IPS-15b (cell line): ENCODE measurements at regions not wholly inside any gene's neighbourhood (a gene's known extent, or its start where the extent isn't known, plus 50 kb on each side); places are given as distances from the start of the nearest gene placed in this dataset.
"Not testable (repeated sequence)": the region's sequence is repeated elsewhere in the genome, so short reads cannot be mapped to it uniquely, and the experiment has no call there.

Experiments
- H3K27me3 ChIP-seq: one replicate; pipeline ENCODE4 v1.6.1; 2013; ENCODE audit warnings: low read length; ENCODE audit not compliant: control insufficient read depth, insufficient read depth
- H3K36me3 ChIP-seq: one replicate; pipeline ENCODE4 v1.6.1; 2013; ENCODE audit warnings: low read length; ENCODE audit not compliant: control insufficient read depth, insufficient read depth
- H3K4me1 ChIP-seq: one replicate; pipeline ENCODE4 v1.6.1; 2013; ENCODE audit warnings: mild to moderate bottlenecking, low read length; ENCODE audit not compliant: control insufficient read depth, insufficient read depth
- H3K4me3 ChIP-seq: one replicate; pipeline ENCODE4 v1.5.1; 2013; ENCODE audit warnings: low read depth, low read length
- H3K9ac ChIP-seq: one replicate; pipeline ENCODE4 v1.6.1; 2013; ENCODE audit warnings: low read depth, mild to moderate bottlenecking, low read length
- H3K9me3 ChIP-seq: one replicate; pipeline ENCODE4 v1.6.1; 2013; ENCODE audit warnings: mild to moderate bottlenecking, low read length; ENCODE audit not compliant: control insufficient read depth, insufficient read depth

- Histone ChIP-seq H3K9me3 (no peaks in the 10 kb centered on the region), H3K36me3 (no peaks in the 10 kb centered on the region), H3K27me3 (no peaks in the 10 kb centered on the region), H3K4me3 (no peak overlapping the region), H3K4me1 (no peaks in the 10 kb centered on the region), H3K9ac (no peak overlapping the region)
Measured at GRCh38 chr21:33135925-33136324, 66.0 kb downstream of the OLIG1 start.

- no peaks in the 10 kb centered on the region for H3K36me3 ChIP-seq
- H3K4me3 ChIP-seq = no peak overlapping the region
- H3K4me1 ChIP-seq = no peaks in the 10 kb centered on the region
- H3K27me3 ChIP-seq = no peaks in the 10 kb centered on the region
- no peak overlapping the region for H3K9ac ChIP-seq
- H3K9me3 ChIP-seq = no peaks in the 10 kb centered on the region
Measured at GRCh38 chr21:33136847-33137502, 67.0 kb downstream of the OLIG1 start.

- Histone ChIP-seq H3K36me3 (no peaks in the 10 kb centered on the region), H3K4me3 (no peak overlapping the region), H3K9ac (no peak overlapping the region), H3K4me1 (no peaks in the 10 kb centered on the region), H3K9me3 (no peaks in the 10 kb centered on the region), H3K27me3 (no peaks in the 10 kb centered on the region)
Measured at GRCh38 chr21:33139084-33139483, 69.1 kb downstream of the OLIG1 start.

- no peaks in the 10 kb centered on the region for H3K4me1 ChIP-seq
- H3K36me3 ChIP-seq = no peaks in the 10 kb centered on the region
- H3K9ac ChIP-seq = no peak overlapping the region
- no peaks in the 10 kb centered on the region for H3K9me3 ChIP-seq
- H3K4me3 ChIP-seq = no peak overlapping the region
- H3K27me3 ChIP-seq = no peaks in the 10 kb centered on the region
Measured at GRCh38 chr21:33140288-33140687, 70.3 kb downstream of the OLIG1 start.

GRCh38 chr21:33146467-33146866 is 76.5 kb downstream of the OLIG1 start:
- Histone ChIP-seq H3K4me3 (no peak overlapping the region), H3K9me3 (no peaks in the 10 kb centered on the region), H3K27me3 (no peaks in the 10 kb centered on the region), H3K36me3 (no peaks in the 10 kb centered on the region), H3K4me1 (peaks cover 3% of the 10 kb centered on the region), H3K9ac (no peak overlapping the region)

GRCh38 chr21:33149181-33149580 is 79.2 kb downstream of the OLIG1 start:
- Histone ChIP-seq H3K9ac (no peak overlapping the region), H3K4me1 (peaks cover 3% of the 10 kb centered on the region), H3K4me3 (no peak overlapping the region), H3K36me3 (no peaks in the 10 kb centered on the region), H3K9me3 (no peaks in the 10 kb centered on the region), H3K27me3 (no peaks in the 10 kb centered on the region)

- not testable (repeated sequence) for H3K36me3 ChIP-seq, H3K4me3 ChIP-seq, H3K9me3 ChIP-seq, H3K4me1 ChIP-seq, H3K9ac ChIP-seq, H3K27me3 ChIP-seq
Measured at GRCh38 chr21:33150968-33151367, 78.8 kb upstream of the IFNAR2 start.

- Histone ChIP-seq H3K4me1 (no peaks in the 10 kb centered on the region), H3K4me3 (no peak overlapping the region), H3K9ac (no peak overlapping the region), H3K9me3 (no peaks in the 10 kb centered on the region), H3K36me3 (no peaks in the 10 kb centered on the region), H3K27me3 (no peaks in the 10 kb centered on the region)
Measured at GRCh38 chr21:33151941-33152731, 77.6 kb upstream of the IFNAR2 start.

GRCh38 chr21:33152732-33153130 is 77.0 kb upstream of the IFNAR2 start:
- Histone ChIP-seq H3K9ac (no peak overlapping the region), H3K4me1 (no peaks in the 10 kb centered on the region), H3K4me3 (no peak overlapping the region), H3K36me3 (no peaks in the 10 kb centered on the region), H3K27me3 (no peaks in the 10 kb centered on the region), H3K9me3 (no peaks in the 10 kb centered on the region)

GRCh38 chr21:33155005-33155404 is 74.7 kb upstream of the IFNAR2 start:
- no peak overlapping the region for H3K9ac ChIP-seq

GRCh38 chr21:33155422-33155821 is 74.3 kb upstream of the IFNAR2 start:
- H3K36me3 ChIP-seq = no peaks in the 10 kb centered on the region
- no peaks in the 10 kb centered on the region for H3K9me3 ChIP-seq
- H3K27me3 ChIP-seq = no peaks in the 10 kb centered on the region
- H3K9ac ChIP-seq = no peak overlapping the region
- H3K4me1 ChIP-seq = no peaks in the 10 kb centered on the region
- no peak overlapping the region for H3K4me3 ChIP-seq

More at GRCh38 chr21:33155005-33155404, 74.7 kb upstream of the IFNAR2 start:
- Histone ChIP-seq H3K9me3 (no peaks in the 10 kb centered on the region), H3K36me3 (no peaks in the 10 kb centered on the region), H3K4me1 (no peaks in the 10 kb centered on the region), H3K27me3 (no peaks in the 10 kb centered on the region), H3K4me3 (no peak overlapping the region)

GRCh38 chr21:33157303-33157702 is 72.4 kb upstream of the IFNAR2 start:
- H3K9me3 ChIP-seq = no peaks in the 10 kb centered on the region
- H3K36me3 ChIP-seq = no peaks in the 10 kb centered on the region
- H3K4me1 ChIP-seq = no peaks in the 10 kb centered on the region
- no peak overlapping the region for H3K4me3 ChIP-seq
- H3K9ac ChIP-seq = no peak overlapping the region
- H3K27me3 ChIP-seq = no peaks in the 10 kb centered on the region
